Right atrium auricular region (tissue), 2 donors: ENCODE measurements at regions not wholly inside any gene's neighbourhood (a gene's known extent, or its start where the extent isn't known, plus 50 kb on each side); places are given as distances from the start of the nearest gene placed in this dataset.

Source experiments
- DNase-seq: peaks from one replicate; pipeline ENCODE4 v3.0.0-alpha.2; 2019; ENCODE audit warnings: low spot score
- H3K27ac ChIP-seq, 2 donors: fragments of 200-600 bp; sonication (generic); 1 replicate in 1 of 2; 2 replicates in 1 of 2; pipeline ENCODE4 v1.5.1; 2016 to 2019
- H3K27me3 ChIP-seq, 2 donors: fragments of 200-600 bp; sonication (generic); one replicate each; pipeline versions ENCODE4 v1.5.1 to v1.6.0; 2017 to 2019
- H3K36me3 ChIP-seq: fragments of 200-600 bp; sonication (generic); one replicate; pipeline ENCODE4 v1.5.1; 2016
- H3K4me1 ChIP-seq, 2 donors: fragments of 200-600 bp; sonication (generic); one replicate each; pipeline versions ENCODE4 v1.5.1 to v1.6.0; 2017 to 2019
- H3K4me3 ChIP-seq, 2 donors: fragments of 200-600 bp; sonication (generic); 1 replicate in 1 of 2; 2 replicates in 1 of 2; pipeline ENCODE4 v1.5.1; 2017 to 2019; ENCODE audit warnings: mild to moderate bottlenecking in 1 of 2, moderate library complexity in 1 of 2
- H3K9me3 ChIP-seq, 2 donors: fragments of 200-600 bp; sonication (generic); one replicate each; pipeline ENCODE4 v1.5.1; 2019
- CTCF ChIP-seq, 2 donors: fragments of 200-600 bp; sonication (generic); IDR thresholded peaks; one replicate each; pipeline ENCODE4 v1.5.1; 2019; ENCODE audit warnings: antibody characterized with exemption in 2 of 2

DNA sequence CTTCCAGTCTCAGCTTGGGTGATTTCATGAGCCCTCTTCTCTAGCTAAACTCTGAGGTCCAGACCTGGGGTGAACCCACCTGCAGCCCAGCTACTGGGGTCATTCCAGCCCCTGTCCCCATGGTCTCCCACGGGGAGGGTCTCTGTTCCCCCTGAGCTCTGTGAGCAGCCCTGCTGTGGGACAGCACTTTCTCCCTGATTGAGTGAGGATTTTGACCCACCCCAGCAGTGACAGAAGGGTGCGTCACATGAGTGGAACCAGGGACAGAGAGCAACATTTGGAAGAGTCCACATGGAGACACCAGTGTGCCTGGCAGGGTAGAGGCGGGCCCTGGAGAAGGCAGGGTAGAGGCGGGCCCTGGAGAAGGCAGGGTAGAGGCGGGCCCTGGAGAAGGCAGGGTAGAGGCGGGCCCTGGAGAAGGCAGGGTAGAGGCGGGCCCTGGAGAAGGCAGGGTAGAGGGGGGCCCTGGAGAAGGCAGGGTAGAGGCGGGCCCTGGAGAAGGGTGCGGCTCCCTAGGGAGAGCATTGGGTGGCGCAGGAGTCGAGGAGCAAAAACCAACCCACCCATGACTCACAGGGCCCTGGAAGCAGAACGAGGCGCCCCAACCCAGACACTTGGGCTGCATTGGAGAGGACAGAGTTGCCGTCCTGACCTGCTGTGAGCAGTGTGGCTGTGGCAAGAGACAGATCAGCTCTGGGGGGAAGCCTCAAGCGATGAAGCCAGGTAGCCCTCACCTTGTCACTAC is 227.7 kb upstream of the B3GAT1 start:
- DNase-seq, result no peak
- Histone ChIP-seq H3K27me3 (no peaks in the 10 kb centered on the region), H3K27ac (no peak overlapping the region), H3K4me1 (no peaks in the 10 kb centered on the region), H3K9me3 (no peaks in the 10 kb centered on the region), H3K4me3 (no peak overlapping the region), H3K36me3 (no peaks in the 10 kb centered on the region)
- TF ChIP-seq CTCF (IDR thresholded peaks at IDR 0.05), result no peak

DNA sequence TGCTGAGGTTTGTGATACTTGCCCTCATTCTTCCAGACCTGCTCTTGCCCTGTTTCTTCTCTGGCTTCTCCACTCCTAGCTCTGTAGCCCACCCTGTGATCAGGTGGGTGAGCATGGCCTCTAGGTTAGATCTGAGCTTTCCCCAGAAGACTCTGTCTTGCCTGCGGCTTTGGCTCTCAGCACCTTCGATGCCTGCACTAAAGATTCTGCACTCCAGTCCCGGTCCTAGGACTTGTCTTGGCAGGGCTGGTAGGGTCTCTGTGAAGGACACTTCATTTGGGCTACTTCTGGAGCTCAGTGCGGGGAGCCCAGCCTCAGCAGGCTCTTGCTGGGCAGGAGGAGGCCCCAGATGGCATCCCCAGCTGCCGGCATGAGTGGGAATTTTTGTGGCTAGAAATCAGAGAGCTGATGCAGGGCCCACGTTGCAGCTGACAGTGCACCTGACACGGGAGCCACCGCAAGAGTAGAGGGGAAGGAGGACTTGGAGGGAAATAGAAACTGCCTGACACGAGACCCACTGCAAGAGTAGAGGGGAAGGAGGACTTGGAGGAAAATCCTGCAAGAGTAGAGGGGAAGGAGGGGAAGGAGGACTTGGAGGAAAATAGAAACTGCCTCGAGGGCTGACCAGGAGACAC is 226.9 kb upstream of the B3GAT1 start:
- H3K4me1 ChIP-seq, result no peaks in the 10 kb centered on the region
- TF ChIP-seq CTCF (IDR thresholded peaks at IDR 0.05), result no peak
- no peak overlapping the region for H3K27ac ChIP-seq
- H3K4me3 ChIP-seq, result no peak overlapping the region
- no peaks in the 10 kb centered on the region for H3K9me3 ChIP-seq
- no peaks in the 10 kb centered on the region for H3K27me3 ChIP-seq
- H3K36me3 ChIP-seq, result no peaks in the 10 kb centered on the region
- DNase-seq, result no peak

DNA sequence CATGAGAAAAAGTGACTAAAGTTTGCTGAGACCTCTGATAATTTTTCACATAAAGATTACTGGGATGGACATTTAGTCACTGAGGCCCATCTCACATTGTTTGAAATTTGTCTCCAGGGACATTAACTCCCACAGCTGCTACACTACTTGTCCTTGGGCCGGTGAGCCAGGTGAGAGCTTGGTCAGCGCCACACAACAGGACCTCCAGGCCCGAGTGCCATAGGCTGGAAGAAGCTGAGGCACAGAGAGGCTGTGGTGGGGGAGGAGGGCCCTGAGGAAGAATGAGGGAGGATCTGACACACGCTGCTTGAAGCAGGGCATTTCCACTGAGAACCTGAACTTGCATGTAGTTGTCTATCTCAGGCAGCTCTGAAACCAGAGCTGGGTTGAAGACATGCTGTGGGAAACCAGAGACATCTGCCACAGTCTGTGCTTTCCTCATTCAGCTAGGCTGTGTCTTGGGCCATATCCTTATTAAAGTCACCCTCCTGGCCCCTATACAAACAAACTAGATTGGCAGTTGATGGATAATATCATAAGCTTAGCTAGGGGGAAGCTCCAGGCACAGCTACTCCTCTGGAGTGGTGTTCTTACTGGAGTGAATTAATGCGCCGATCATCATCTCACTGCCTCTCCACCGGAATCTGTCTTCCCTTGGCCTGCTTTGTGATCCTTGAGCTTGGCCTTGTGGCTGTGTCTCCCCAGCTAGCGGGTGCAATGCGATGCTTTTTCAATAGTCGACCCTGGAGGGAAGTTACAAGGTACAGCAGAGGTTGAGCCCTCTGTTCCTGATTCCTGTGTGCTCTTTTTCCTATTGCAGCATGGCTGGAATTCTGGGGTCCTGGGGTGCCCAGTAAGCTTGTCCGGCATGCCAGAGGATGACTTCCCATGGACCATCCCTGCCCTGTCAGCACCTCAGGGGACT is 225.3 kb upstream of the B3GAT1 start:
- Histone ChIP-seq H3K4me3 (no peak overlapping the region), H3K9me3 (no peaks in the 10 kb centered on the region), H3K27ac (no peak overlapping the region), H3K27me3 (no peaks in the 10 kb centered on the region), H3K36me3 (no peaks in the 10 kb centered on the region), H3K4me1 (no peaks in the 10 kb centered on the region)
- no peak for DNase-seq
- no peak for TF ChIP-seq CTCF (IDR thresholded peaks at IDR 0.05)

DNA sequence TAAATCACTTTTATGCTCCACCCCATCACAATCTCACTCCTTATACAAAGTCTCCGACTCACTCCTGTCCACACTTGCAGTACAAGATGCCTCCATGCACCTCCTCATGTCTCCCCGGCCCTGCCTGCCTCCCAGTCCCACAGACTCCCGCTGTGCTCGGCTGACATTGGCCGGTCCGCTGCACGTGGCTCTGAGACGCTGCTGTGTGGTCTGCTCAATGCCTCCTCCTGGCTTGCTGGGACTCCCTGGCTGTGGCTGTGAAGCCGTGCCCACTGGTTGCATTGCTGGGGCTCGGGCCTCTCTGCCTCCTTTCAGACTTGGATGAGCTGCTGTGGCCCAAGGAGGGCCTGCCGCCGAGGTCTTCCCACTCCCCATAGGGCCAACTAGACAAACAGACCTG is 224.0 kb upstream of the B3GAT1 start:
- no peak for DNase-seq

More for the DNA sequence above, 224.0 kb upstream of the B3GAT1 start:
- no peak for TF ChIP-seq CTCF (IDR thresholded peaks at IDR 0.05)
- H3K27me3 ChIP-seq, result no peaks in the 10 kb centered on the region
- H3K4me3 ChIP-seq, result no peak overlapping the region
- no peaks in the 10 kb centered on the region for H3K9me3 ChIP-seq
- no peaks in the 10 kb centered on the region for H3K4me1 ChIP-seq
- H3K27ac ChIP-seq, result no peak overlapping the region
- H3K36me3 ChIP-seq, result no peaks in the 10 kb centered on the region
